Skeletal muscle tissue (tissue), 3 donors: ENCODE measurements at regions not wholly inside any gene's neighbourhood (a gene's known extent, or its start where the extent isn't known, plus 50 kb on each side); places are given as distances from the start of the nearest gene placed in this dataset.

Experiments used
- H3K27ac ChIP-seq: one replicate; pipeline ENCODE4 v1.7.0; 2013; ENCODE audit warnings: mild to moderate bottlenecking, low read depth, low read length, inconsistent platforms
- H3K27me3 ChIP-seq, 3 donors: one replicate each; pipeline ENCODE4 v1.7.0; 2013; ENCODE audit warnings: low read length in 3 of 3; ENCODE audit not compliant: control insufficient read depth in 3 of 3, insufficient read depth in 3 of 3
- H3K36me3 ChIP-seq, 3 donors: one replicate each; pipeline ENCODE4 v1.7.0; 2013; ENCODE audit warnings: low read length in 3 of 3; ENCODE audit not compliant: control insufficient read depth in 3 of 3, insufficient read depth in 3 of 3
- H3K4me1 ChIP-seq, 3 donors: one replicate each; pipeline ENCODE4 v1.7.0; 2013; ENCODE audit warnings: low read length in 3 of 3, mild to moderate bottlenecking in 3 of 3; ENCODE audit not compliant: control insufficient read depth in 3 of 3, insufficient read depth in 3 of 3
- H3K4me3 ChIP-seq, 3 donors: one replicate each; pipeline ENCODE4 v1.7.0; 2013; ENCODE audit warnings: low read length in 3 of 3
- H3K9ac ChIP-seq, 3 donors: one replicate each; pipeline ENCODE4 v1.7.0; 2013; ENCODE audit warnings: low read length in 3 of 3, mild to moderate bottlenecking in 3 of 3, moderate library complexity in 2 of 3, low read depth in 1 of 3
- H3K9me3 ChIP-seq, 3 donors: one replicate each; pipeline ENCODE4 v1.7.0; 2013; ENCODE audit warnings: low read length in 3 of 3; ENCODE audit not compliant: control insufficient read depth in 3 of 3
- donor health status: Osteomylitis.

DNA sequence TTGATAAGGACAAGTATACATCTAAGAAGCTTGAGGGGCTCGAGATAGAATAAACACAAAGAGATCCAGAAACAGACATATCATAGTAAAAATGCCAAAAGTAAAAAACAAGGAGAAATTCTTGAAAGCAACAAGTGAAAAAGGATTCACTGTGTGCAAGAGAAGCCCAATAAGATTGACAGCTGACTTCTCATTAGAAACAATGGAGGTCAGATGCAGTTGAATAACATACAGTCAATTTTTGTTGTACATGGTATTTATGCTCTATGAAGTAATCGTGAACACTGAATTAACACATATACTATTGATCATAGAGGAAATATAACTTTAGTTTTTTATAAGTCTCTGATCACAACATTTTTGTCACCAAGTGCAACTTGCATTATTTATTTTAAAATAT is 982.8 kb upstream of the SORCS1 start:
- Histone ChIP-seq H3K4me3 (no peak overlapping the region), H3K36me3 (no peaks in the 10 kb centered on the region), H3K27ac (no peak overlapping the region), H3K27me3 (no peaks in the 10 kb centered on the region), H3K9ac (no peak overlapping the region), H3K4me1 (no peaks in the 10 kb centered on the region), H3K9me3 (no peaks in the 10 kb centered on the region)

DNA sequence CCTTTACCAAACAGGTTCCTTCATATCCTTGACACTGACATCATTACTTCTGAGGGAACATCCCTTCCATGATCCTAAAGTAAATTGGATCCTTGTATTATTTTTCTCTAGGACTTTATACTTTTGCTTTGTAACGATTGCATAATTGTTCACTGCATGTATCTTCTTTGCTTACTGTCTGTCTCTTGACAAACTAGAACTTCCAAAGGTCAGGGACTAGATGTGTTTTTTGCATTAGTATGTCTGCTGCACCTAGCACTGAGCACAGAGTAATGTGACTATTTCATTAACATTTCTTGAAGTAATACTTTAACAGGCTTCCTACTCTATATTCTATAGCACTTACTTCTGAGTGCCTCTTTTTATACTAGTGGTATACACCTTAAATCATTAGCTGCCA is 976.6 kb upstream of the SORCS1 start:
- Histone ChIP-seq H3K4me3 (no peak overlapping the region), H3K4me1 (no peaks in the 10 kb centered on the region), H3K9me3 (no peaks in the 10 kb centered on the region), H3K27ac (no peak overlapping the region), H3K36me3 (no peaks in the 10 kb centered on the region), H3K9ac (no peak overlapping the region), H3K27me3 (no peaks in the 10 kb centered on the region)

DNA sequence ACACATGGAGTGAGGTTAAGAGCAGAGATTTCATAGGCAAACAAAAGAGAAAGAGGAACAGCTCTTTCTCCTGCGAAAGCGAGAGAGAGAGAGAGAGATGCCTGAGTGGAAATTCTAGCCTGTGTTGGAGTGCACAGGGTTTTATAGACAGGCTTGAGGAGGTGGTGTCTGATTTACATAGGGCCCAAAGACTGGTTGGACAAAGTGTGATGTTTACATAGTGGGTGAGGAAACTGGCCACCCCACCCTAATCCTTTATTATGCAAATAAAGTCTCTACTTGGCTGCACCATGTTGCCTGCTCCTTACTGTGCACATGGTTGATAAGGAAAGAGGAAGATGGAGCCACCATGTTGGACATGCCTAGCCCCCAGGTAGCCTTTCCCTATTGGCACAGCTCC is 967.8 kb upstream of the SORCS1 start:
- H3K4me1 ChIP-seq = no peaks in the 10 kb centered on the region
- H3K27ac ChIP-seq = no peak overlapping the region
- H3K9ac ChIP-seq = no peak overlapping the region
- no peaks in the 10 kb centered on the region for H3K36me3 ChIP-seq
- no peak overlapping the region for H3K4me3 ChIP-seq
- no peaks in the 10 kb centered on the region for H3K9me3 ChIP-seq
- H3K27me3 ChIP-seq = no peaks in the 10 kb centered on the region

DNA sequence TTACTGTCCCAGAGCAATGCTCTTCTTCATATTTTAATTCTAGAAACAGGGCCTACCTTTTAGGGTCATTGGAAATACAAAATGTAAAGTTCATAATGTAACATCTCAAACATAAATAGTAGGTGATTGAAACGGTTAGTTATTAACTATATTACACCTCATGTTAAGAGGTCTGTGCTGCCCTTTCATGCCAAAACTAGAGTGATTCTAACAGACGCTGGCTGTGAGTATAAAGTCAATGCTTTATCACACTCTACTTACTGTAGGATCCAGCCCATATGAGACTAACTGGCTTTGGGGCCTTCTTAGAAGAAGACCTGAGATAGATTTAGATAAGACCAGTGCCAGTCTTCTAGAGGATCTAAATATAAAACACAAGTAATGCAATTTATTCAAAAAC is 966.1 kb upstream of the SORCS1 start:
- Histone ChIP-seq H3K9me3 (no peaks in the 10 kb centered on the region), H3K36me3 (no peaks in the 10 kb centered on the region), H3K4me3 (no peak overlapping the region), H3K4me1 (no peaks in the 10 kb centered on the region), H3K27me3 (no peaks in the 10 kb centered on the region), H3K27ac (no peak overlapping the region), H3K9ac (no peak overlapping the region)

DNA sequence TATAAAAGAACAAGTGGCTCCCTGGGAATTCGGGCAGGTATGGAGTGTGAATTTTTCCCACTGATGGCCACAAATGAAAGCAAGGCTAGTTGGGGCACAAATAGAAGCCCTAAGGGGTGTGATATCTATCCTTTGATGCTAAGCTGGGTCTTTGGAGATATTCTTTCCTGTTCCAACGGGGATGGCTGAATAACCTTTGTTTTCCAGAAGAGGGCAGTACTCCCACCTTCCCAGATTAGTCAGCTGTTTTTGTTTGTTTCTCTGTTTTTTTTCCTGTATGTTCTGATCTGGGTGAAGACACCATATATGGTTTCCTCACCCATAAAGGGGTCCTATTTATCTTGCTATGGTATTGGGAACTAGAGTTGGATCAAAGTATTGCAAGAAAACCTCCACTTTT is 947.7 kb upstream of the SORCS1 start:
- Histone ChIP-seq H3K9me3 (no peaks in the 10 kb centered on the region), H3K27ac (no peak overlapping the region), H3K9ac (no peak overlapping the region), H3K4me3 (no peak overlapping the region), H3K4me1 (no peaks in the 10 kb centered on the region), H3K36me3 (no peaks in the 10 kb centered on the region), H3K27me3 (no peaks in the 10 kb centered on the region)

DNA sequence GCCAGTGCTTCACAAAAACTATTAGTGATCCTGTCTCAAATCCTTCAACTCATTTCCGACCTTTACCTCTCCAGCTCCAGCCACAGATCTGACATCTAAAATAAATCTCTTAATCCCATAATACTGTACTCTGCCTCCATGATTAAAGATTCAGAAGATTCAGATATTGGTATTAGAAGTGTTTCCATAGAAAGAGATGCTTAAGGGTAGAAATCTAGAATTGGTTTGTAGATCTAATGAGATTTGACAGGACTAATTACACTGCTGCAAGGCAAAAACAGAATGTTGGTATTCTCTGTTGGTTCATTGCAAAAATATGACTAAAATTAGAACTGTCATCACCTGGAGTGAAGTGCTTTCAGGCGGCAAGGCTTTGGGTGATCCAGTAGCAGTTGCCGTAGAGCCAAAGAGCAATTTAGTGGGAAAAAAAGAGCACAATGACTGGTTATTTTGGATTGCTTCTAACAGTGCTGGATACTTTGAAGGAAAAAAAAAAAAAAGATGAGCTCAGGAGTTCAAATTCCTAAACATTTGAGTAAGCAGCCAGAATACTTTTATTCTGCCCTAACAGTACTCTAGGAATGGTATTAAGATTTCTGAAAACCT is 940.1 kb upstream of the SORCS1 start:
- no peaks in the 10 kb centered on the region for H3K9me3 ChIP-seq
- H3K27ac ChIP-seq = no peak overlapping the region
- H3K9ac ChIP-seq = no peak overlapping the region
- no peak overlapping the region for H3K4me3 ChIP-seq
- H3K36me3 ChIP-seq = no peaks in the 10 kb centered on the region
- no peaks in the 10 kb centered on the region for H3K4me1 ChIP-seq
- no peaks in the 10 kb centered on the region for H3K27me3 ChIP-seq

DNA sequence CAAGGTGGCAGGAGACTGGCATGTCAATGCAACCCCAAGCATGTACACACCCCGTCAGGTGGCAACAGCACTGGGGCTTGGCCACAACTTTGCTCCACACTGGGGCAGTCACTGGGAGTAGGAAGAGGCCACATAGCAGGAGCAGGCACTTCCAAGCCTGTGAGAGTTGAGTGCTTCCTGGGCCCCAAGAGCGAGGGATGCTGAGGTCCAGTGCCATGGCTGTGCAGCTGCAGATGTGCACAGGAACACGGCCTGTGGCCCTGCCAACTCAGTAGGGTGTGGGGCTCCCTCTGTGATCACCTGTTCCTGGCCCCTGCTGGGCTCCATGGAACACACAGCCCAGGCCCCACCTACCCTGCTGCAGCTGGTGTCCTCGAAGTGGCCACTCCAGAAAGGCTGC is 932.8 kb upstream of the SORCS1 start:
- Histone ChIP-seq H3K9ac (no peak overlapping the region), H3K36me3 (no peaks in the 10 kb centered on the region), H3K27me3 (no peaks in the 10 kb centered on the region)

DNA sequence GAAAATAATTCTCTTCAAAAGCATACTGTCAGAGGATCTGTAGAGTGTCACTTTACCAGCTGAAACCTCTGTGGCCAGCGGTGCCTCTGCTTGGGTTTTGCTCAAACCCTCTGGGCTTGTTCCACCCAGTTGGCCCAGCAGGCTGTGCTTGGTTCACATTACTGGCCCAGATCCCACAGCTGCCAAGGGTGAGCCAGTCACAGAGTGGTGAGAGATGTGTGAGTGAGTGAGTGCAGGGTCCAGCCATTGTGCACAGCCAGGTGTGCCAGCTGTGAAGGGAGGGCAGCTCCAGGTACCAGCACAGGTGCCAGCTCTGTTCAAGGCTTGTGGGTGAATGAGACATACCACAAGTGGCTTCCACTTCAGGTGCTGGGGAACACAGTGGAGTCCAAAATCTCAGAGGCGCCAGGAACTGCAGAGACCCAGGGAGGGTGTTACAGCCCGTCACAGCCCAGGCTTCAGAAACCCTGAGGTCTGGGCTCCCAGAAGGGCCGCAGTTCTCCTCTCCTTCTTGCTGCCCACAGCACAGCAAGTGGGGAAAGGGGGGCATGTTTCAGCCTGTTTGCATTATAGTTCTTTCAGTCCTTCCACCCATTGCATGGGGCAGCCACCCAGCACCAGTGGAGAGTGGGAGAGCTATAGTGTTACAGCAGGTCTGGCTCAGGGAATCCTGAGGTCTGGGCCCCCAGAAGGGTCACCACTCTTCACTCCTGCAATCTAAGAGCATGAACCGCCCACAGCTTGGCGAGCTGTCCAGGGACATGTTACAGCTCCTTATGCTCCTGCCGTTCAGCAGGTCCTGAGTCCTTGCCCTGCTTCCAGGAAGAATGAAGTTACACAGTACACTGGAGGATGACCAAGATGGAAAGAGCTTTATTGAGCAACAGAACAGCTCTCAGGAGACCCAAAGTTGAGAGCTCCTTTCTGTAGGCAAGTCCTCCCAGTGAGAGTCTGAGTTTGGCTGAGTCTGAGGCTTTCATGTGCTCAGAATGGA is 931.7 kb upstream of the SORCS1 start:
- Histone ChIP-seq H3K4me3 (no peak overlapping the region), H3K9me3 (no peaks in the 10 kb centered on the region), H3K4me1 (no peaks in the 10 kb centered on the region), H3K27me3 (no peaks in the 10 kb centered on the region), H3K27ac (no peak overlapping the region), H3K9ac (no peak overlapping the region), H3K36me3 (no peaks in the 10 kb centered on the region)

More for the DNA sequence above, 932.8 kb upstream of the SORCS1 start:
- Histone ChIP-seq H3K9me3 (no peaks in the 10 kb centered on the region), H3K27ac (no peak overlapping the region), H3K4me1 (no peaks in the 10 kb centered on the region), H3K4me3 (no peak overlapping the region)

DNA sequence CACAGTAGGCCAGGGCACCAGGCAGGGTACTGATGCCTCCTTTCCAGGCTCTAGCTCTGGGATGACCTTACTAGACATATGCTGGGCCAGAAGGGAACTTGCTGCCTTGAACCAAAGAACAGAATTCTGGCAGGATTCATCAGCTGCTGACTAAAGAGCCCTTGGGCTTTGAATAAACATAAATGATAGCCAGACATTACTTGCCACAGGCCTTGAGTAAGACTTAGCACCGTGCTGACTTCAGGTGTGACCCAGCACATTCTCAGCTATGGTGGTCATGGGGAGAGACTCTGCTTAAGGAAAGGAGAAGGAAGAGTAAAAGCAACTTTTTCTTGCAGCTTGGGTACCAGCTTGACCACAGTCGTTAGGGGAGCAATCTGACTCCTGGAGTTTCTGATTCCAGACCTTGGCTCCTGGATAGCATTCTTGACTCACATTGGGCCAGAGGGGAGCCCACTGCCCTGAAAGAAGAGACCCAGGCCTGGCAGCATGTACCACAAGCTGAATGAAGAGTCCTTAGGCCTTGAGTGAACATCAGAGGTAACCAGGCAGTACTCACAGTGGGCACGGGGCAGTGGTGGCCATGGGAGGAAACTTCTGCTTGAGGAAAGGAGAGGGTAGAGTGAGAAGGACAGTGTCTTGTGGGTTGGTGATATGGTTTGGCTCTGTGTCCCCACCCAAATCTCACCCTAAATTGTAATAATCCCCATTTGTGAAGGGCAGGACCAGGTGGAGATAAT is 926.1 kb upstream of the SORCS1 start:
- Histone ChIP-seq H3K27ac (no peak overlapping the region), H3K9ac (no peak overlapping the region), H3K27me3 (no peaks in the 10 kb centered on the region), H3K36me3 (no peaks in the 10 kb centered on the region), H3K4me1 (no peaks in the 10 kb centered on the region), H3K9me3 (no peaks in the 10 kb centered on the region), H3K4me3 (no peak overlapping the region)

DNA sequence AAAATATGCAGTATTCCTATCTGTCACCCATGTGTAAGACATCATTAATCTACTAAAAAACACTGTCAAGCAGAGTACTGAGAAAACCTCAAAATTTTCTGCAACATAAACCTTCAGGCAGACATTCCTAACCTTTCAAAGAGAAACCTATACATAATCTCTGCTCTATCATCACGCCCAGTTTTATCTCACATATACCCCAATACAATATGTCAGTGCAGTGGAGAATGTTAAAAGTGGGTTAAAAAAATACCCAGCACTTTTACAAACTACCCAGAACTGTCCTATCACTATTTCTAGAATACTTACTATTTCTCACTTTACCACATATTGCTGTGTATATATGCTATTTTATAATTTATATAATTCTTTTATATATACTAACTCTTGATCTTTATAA is 922.0 kb upstream of the SORCS1 start:
- H3K4me1 ChIP-seq = no peaks in the 10 kb centered on the region
- H3K9ac ChIP-seq = no peak overlapping the region
- H3K4me3 ChIP-seq = no peak overlapping the region
- H3K27me3 ChIP-seq = no peaks in the 10 kb centered on the region
- H3K36me3 ChIP-seq = no peaks in the 10 kb centered on the region
- no peaks in the 10 kb centered on the region for H3K9me3 ChIP-seq
- H3K27ac ChIP-seq = no peak overlapping the region
